OCI-LY1 (cell line): ENCODE measurements at regions not wholly inside any gene's neighbourhood (a gene's known extent, or its start where the extent isn't known, plus 50 kb on each side); places are given as distances from the start of the nearest gene placed in this dataset.

Experiments used
- H2AFZ ChIP-seq: fragments of 200-600 bp; sonication (generic), shearing (Covaris generic); 2 replicates; pipeline ENCODE4 v1.6.0; 2014; ENCODE audit warnings: antibody characterized with exemption, mild to moderate bottlenecking, low read length
- H3F3A ChIP-seq: fragments of 200-600 bp; sonication (generic), shearing (Covaris generic); 2 replicates; pipeline ENCODE4 v1.6.0; 2014; ENCODE audit warnings: mild to moderate bottlenecking, antibody characterized with exemption, low read length, moderate library complexity; ENCODE audit not compliant: insufficient read depth
- H3K27ac ChIP-seq: fragments of 200-600 bp; sonication (generic); 2 replicates; pipeline ENCODE4 v1.5.1; 2014; ENCODE audit warnings: low read length, mixed run types, mild to moderate bottlenecking, low read depth; ENCODE audit not compliant: poor library complexity, severe bottlenecking
- H3K27me3 ChIP-seq: fragments of 200-600 bp; sonication (generic); 2 replicates; pipeline ENCODE4 v1.6.0; 2014; ENCODE audit warnings: antibody characterized with exemption, mild to moderate bottlenecking, low read length, moderate library complexity; ENCODE audit not compliant: insufficient read depth
- H3K36me3 ChIP-seq: fragments of 200-600 bp; sonication (generic); 2 replicates; pipeline ENCODE4 v1.6.1; 2014; ENCODE audit warnings: mild to moderate bottlenecking, antibody characterized with exemption, low read length, moderate library complexity, mixed read lengths; ENCODE audit not compliant: insufficient read depth
- H3K4me1 ChIP-seq: fragments of 200-600 bp; sonication (generic); 2 replicates; pipeline ENCODE4 v1.5.1; 2014; ENCODE audit warnings: mild to moderate bottlenecking, low read length, moderate library complexity; ENCODE audit not compliant: insufficient read depth, severe bottlenecking
- H3K4me2 ChIP-seq: fragments of 200-600 bp; sonication (generic), shearing (Covaris generic); 2 replicates; pipeline ENCODE4 v1.6.1; 2014; ENCODE audit warnings: low read length
- H3K4me3 ChIP-seq: fragments of 200-600 bp; sonication (generic); 2 replicates; pipeline ENCODE4 v1.5.1; 2014; ENCODE audit warnings: low read length, low read depth, mild to moderate bottlenecking, mixed read lengths; ENCODE audit not compliant: poor library complexity, severe bottlenecking
- H3K79me2 ChIP-seq: fragments of 200-600 bp; shearing (Covaris generic); 2 replicates; pipeline ENCODE4 v1.6.1; 2016; ENCODE audit warnings: mixed run types, low read length, mixed read lengths; ENCODE audit not compliant: insufficient read depth
- H3K9ac ChIP-seq: fragments of 200-600 bp; sonication (generic), shearing (Covaris generic); 2 replicates; pipeline ENCODE4 v1.6.1; 2014; ENCODE audit warnings: mild to moderate bottlenecking, low read length, mixed read lengths
- H3K9me2 ChIP-seq: fragments of 200-600 bp; sonication (generic), shearing (Covaris generic); 2 replicates; pipeline ENCODE4 v1.6.1; 2014; ENCODE audit warnings: low read depth, mild to moderate bottlenecking, low read length, mixed read lengths
- H3K9me3 ChIP-seq: fragments of 200-600 bp; shearing (Covaris generic); 2 replicates; pipeline ENCODE4 v1.6.1; 2014; ENCODE audit warnings: low read length, mixed read lengths
- H4K20me1 ChIP-seq: fragments of 200-600 bp; sonication (generic), shearing (Covaris generic); 2 replicates; pipeline ENCODE4 v1.6.0; 2016; ENCODE audit warnings: mild to moderate bottlenecking, low read length; ENCODE audit not compliant: insufficient read depth
- CTCF ChIP-seq: fragments of 200-600 bp; sonication (generic), shearing (Covaris generic); IDR thresholded peaks from 2 replicates; pipeline ENCODE4 v1.5.1; 2017; ENCODE audit warnings: mild to moderate bottlenecking, antibody characterized with exemption, low read length, moderate library complexity, mixed read lengths
- EZH2 ChIP-seq: fragments of 200-600 bp; sonication (generic), shearing (Covaris generic); IDR thresholded peaks from 2 replicates; pipeline ENCODE4 v1.8.0; 2017; ENCODE audit warnings: borderline replicate concordance, mixed run types, mild to moderate bottlenecking, antibody characterized with exemption, low read length, moderate library complexity, mixed read lengths

DNA sequence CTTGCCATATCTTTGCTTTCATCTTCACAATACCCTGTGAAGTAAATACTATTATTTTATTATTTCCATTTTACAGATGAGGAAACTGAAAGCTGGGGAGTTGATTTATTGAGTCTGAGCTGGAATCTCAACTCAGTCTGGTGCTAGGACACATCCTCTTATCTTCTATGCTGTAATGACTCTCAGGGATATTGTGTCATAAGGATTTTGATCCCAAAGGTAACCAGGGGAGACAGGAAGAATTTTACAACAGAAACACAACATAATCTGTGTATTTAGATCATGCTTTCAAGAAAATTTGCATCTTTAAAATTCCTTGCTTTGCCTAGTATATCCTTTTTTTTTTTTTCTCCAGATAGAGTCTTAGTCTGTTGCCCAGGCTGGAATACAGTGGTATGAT is 123.3 kb upstream of the BTG1 start:
- Histone ChIP-seq H3K9me2 (no peaks in the 10 kb centered on the region), H3K79me2 (no peaks in the 10 kb centered on the region), H3K9ac (no peak overlapping the region), H2AFZ (no peak overlapping the region), H3K4me3 (no peak overlapping the region), H3K36me3 (no peaks in the 10 kb centered on the region), H3F3A (no peaks in the 10 kb centered on the region), H3K27ac (no peak overlapping the region), H3K4me1 (no peaks in the 10 kb centered on the region), H3K9me3 (no peaks in the 10 kb centered on the region), H4K20me1 (no peaks in the 10 kb centered on the region), H3K4me2 (no peak overlapping the region), H3K27me3 (no peaks in the 10 kb centered on the region)
- TF ChIP-seq CTCF (no peak), EZH2 (no peak)

DNA sequence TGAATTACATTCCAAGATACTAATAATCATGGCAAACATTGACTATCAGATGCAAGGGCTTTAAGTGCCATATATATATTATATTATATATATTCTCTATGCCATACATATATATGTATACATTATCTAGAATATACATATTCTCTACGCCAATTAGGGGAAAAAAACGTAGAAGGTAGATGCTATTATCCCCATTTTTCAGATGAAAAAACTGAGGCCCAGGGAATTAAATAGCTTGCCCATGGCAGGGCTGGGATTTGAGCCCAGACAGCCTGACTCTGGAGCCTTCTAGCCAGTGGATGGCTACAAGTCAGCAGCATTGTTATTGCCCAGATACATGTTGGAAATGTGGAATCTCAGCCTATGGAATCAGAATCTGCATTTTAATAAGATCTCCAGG is 116.0 kb upstream of the BTG1 start:
- no peaks in the 10 kb centered on the region for H4K20me1 ChIP-seq
- TF ChIP-seq EZH2 (no peak), CTCF (no peak)
- H3K4me2 ChIP-seq: no peak overlapping the region
- no peaks in the 10 kb centered on the region for H3K9me2 ChIP-seq
- no peak overlapping the region for H3K27ac ChIP-seq
- H3K4me1 ChIP-seq: no peaks in the 10 kb centered on the region
- no peak overlapping the region for H3K4me3 ChIP-seq
- H3K79me2 ChIP-seq: no peaks in the 10 kb centered on the region
- H2AFZ ChIP-seq: no peak overlapping the region
- H3K36me3 ChIP-seq: no peaks in the 10 kb centered on the region
- H3K9me3 ChIP-seq: no peaks in the 10 kb centered on the region
- no peaks in the 10 kb centered on the region for H3K27me3 ChIP-seq
- H3K9ac ChIP-seq: no peak overlapping the region
- no peaks in the 10 kb centered on the region for H3F3A ChIP-seq

DNA sequence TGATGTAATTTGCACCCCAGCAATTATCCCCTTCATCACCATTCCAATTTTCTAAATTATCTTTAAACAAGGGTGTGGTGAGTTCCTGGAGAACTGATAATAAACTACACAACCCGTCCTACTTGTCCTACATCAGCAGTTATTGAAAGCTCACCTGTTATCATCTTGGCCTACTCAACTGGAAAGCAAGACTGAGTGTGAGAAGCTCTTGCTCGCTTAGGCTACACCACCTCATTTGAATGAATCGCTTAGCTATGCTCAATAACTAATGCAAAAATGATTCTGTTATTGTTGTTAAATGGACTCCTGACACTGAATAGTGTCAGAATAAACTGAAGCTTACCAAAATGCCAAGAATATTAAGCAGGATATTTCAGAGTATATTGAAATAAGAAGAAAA is 115.4 kb upstream of the BTG1 start:
- H3K4me1 ChIP-seq: no peaks in the 10 kb centered on the region
- no peaks in the 10 kb centered on the region for H3K9me2 ChIP-seq
- H4K20me1 ChIP-seq: no peaks in the 10 kb centered on the region
- TF ChIP-seq EZH2 (no peak), CTCF (no peak)
- no peaks in the 10 kb centered on the region for H3K9me3 ChIP-seq
- no peak overlapping the region for H3K4me2 ChIP-seq
- no peaks in the 10 kb centered on the region for H3F3A ChIP-seq
- no peaks in the 10 kb centered on the region for H3K79me2 ChIP-seq
- no peaks in the 10 kb centered on the region for H3K36me3 ChIP-seq
- H3K4me3 ChIP-seq: no peak overlapping the region
- H3K27me3 ChIP-seq: no peaks in the 10 kb centered on the region
- no peak overlapping the region for H2AFZ ChIP-seq
- H3K27ac ChIP-seq: no peak overlapping the region
- H3K9ac ChIP-seq: no peak overlapping the region
